Activated CD4-positive, alpha-beta T cell treated with anti-CD3 and anti-CD28 coated beads, Interleukin-2, amount 50 U/mL, for 48 hours (primary cell): ENCODE measurements at regions not wholly inside any gene's neighbourhood (a gene's known extent, or its start where the extent isn't known, plus 50 kb on each side); places are given as distances from the start of the nearest gene placed in this dataset.
A peak's percentile ranks its signal among the peaks of the same experiment; 100 is the strongest.

Source experiments
- DNase-seq, 2 experiments: peaks; one replicate each; pipeline ENCODE4 v3.0.0-alpha.2; 2020

GRCh38 chr6:4313044-4313686, 177.8 kb upstream of the ECI2 start:
- no peak for DNase-seq

- DNase-seq, result no peak
Observed at GRCh38 chr6:4311976-4312860, 176.8 kb upstream of the ECI2 start.

GRCh38 chr6:4309540-4309939, 174.2 kb upstream of the ECI2 start:
- DNase-seq, result no peak

GRCh38 chr6:4308364-4308763, 173.0 kb upstream of the ECI2 start:
- DNase-seq, result no peak

GRCh38 chr6:4304927-4305455, 169.6 kb upstream of the ECI2 start:
- DNase-seq, result no peak

GRCh38 chr6:4303638-4304037, 168.3 kb upstream of the ECI2 start:
- no peak for DNase-seq

GRCh38 chr6:4302524-4302923, 167.1 kb upstream of the ECI2 start:
- no peak for DNase-seq

- DNase-seq, result no peak
Observed at GRCh38 chr6:4301871-4302270, 166.5 kb upstream of the ECI2 start.

GRCh38 chr6:4300917-4301316, 165.5 kb upstream of the ECI2 start:
- DNase-seq, result no peak

- DNase-seq, result no peak
Observed at GRCh38 chr6:4299476-4299875, 164.1 kb upstream of the ECI2 start.

GRCh38 chr6:4297348-4297747, 162.0 kb upstream of the ECI2 start:
- no peak for DNase-seq

- no peak for DNase-seq
Observed at GRCh38 chr6:4296552-4296951, 161.2 kb upstream of the ECI2 start.

- DNase-seq, result no peak
Observed at GRCh38 chr6:4295783-4296155, 160.4 kb upstream of the ECI2 start.

GRCh38 chr6:4295058-4295782, 159.8 kb upstream of the ECI2 start:
- DNase-seq, result no peak

GRCh38 chr6:4294636-4295035, 159.3 kb upstream of the ECI2 start:
- no peak for DNase-seq

GRCh38 chr6:4291453-4292403, 156.4 kb upstream of the ECI2 start:
- no peak for DNase-seq

- no peak for DNase-seq
Observed at GRCh38 chr6:4289770-4290320, 154.5 kb upstream of the ECI2 start.

- no peak for DNase-seq
Observed at GRCh38 chr6:4287811-4288244, 152.5 kb upstream of the ECI2 start.

GRCh38 chr6:4287372-4287771, 152.0 kb upstream of the ECI2 start:
- DNase-seq, result no peak

GRCh38 chr6:4282926-4283325, 147.6 kb upstream of the ECI2 start:
- no peak for DNase-seq

GRCh38 chr6:4281341-4282293, 146.2 kb upstream of the ECI2 start:
- peak; percentile 17 to 21 for DNase-seq
